ENCODE measurements at regions not wholly inside any gene's neighbourhood (a gene's known extent, or its start where the extent isn't known, plus 50 kb on each side); places are given as distances from the start of the nearest gene placed in this dataset.

- no peak for DNase-seq
Observed at GRCh38 chr9:81244631-81245030, 444.7 kb downstream of the TLE1 start.

- no peak for DNase-seq
Observed at GRCh38 chr9:81242866-81243265, 446.5 kb downstream of the TLE1 start.

- no peak for DNase-seq
Observed at GRCh38 chr9:81239388-81239787, 450.0 kb downstream of the TLE1 start.

- DNase-seq: no peak
Observed at GRCh38 chr9:81237565-81238231, 451.6 kb downstream of the TLE1 start.

- no peak for DNase-seq
Observed at GRCh38 chr9:81234924-81235610, 454.3 kb downstream of the TLE1 start.

GRCh38 chr9:81231011-81231410 lies 458.3 kb downstream of the TLE1 start:
- no peak for DNase-seq

- no peak for DNase-seq
Observed at GRCh38 chr9:81227507-81228245, 461.7 kb downstream of the TLE1 start.

- DNase-seq: no peak
Observed at GRCh38 chr9:81225596-81225995, 463.8 kb downstream of the TLE1 start.

GRCh38 chr9:81224166-81225081 lies 464.9 kb downstream of the TLE1 start:
- DNase-seq: no peak

- DNase-seq: no peak
Observed at GRCh38 chr9:81214975-81215374, 474.4 kb downstream of the TLE1 start.

- no peak for DNase-seq
Observed at GRCh38 chr9:81213456-81213855, 475.9 kb downstream of the TLE1 start.

GRCh38 chr9:81211741-81212140 lies 477.6 kb downstream of the TLE1 start:
- no peak for DNase-seq

- DNase-seq: no peak
Observed at GRCh38 chr9:81207651-81208050, 481.7 kb downstream of the TLE1 start.

GRCh38 chr9:81202292-81202691 lies 487.1 kb downstream of the TLE1 start:
- DNase-seq: no peak

GRCh38 chr9:81195206-81195605 lies 494.1 kb downstream of the TLE1 start:
- DNase-seq: no peak

- DNase-seq: no peak
Observed at GRCh38 chr9:81193362-81194339, 495.7 kb downstream of the TLE1 start.

GRCh38 chr9:81191222-81191621 lies 498.1 kb downstream of the TLE1 start:
- DNase-seq: no peak

- no peak for DNase-seq
Observed at GRCh38 chr9:81190659-81191058, 498.7 kb downstream of the TLE1 start.

- no peak for DNase-seq
Observed at GRCh38 chr9:81183761-81184160, 505.6 kb downstream of the TLE1 start.

- no peak for DNase-seq
Observed at GRCh38 chr9:81182431-81182830, 506.9 kb downstream of the TLE1 start.

- no peak for DNase-seq
Observed at GRCh38 chr9:81174023-81174422, 515.3 kb downstream of the TLE1 start.

GRCh38 chr9:81171689-81172088 lies 517.7 kb downstream of the TLE1 start:
- DNase-seq: no peak

All from activated effector memory CD4-positive, alpha-beta T cell treated with anti-CD3 and anti-CD28 coated beads, Interleukin-2, amount 50 U/mL, for 16 hours (primary cell).